Thyroid gland (tissue), 4 donors: ENCODE measurements at regions not wholly inside any gene's neighbourhood (a gene's known extent, or its start where the extent isn't known, plus 50 kb on each side); places are given as distances from the start of the nearest gene placed in this dataset.

Experiments used
- DNase-seq, 2 donors: peaks; one replicate each; pipeline ENCODE4 v3.0.0-alpha.2; 2019
- H3K27ac ChIP-seq, 3 donors: fragments of 200-600 bp; sonication (generic); 1 replicate in 2 of 3; 2 replicates in 1 of 3; pipeline ENCODE4 v1.5.1; 2016 to 2019; ENCODE audit warnings: mild to moderate bottlenecking in 1 of 3, moderate library complexity in 1 of 3
- H3K27me3 ChIP-seq: fragments of 200-600 bp; sonication (generic); one replicate; pipeline ENCODE4 v1.5.1; 2019
- H3K36me3 ChIP-seq, 2 donors: fragments of 200-600 bp; sonication (generic); one replicate each; pipeline ENCODE4 v1.5.1; 2016 to 2019
- H3K4me1 ChIP-seq, 2 donors: fragments of 200-600 bp; sonication (generic); one replicate each; pipeline ENCODE4 v1.5.1; 2017 to 2019
- H3K4me3 ChIP-seq, 3 donors: fragments of 200-600 bp; sonication (generic); replicated peaks in 1 of 3; 1 replicate in 2 of 3; 2 replicates in 1 of 3; pipeline ENCODE4 v1.5.1; 2016; ENCODE audit warnings: mild to moderate bottlenecking in 1 of 3
- H3K9me3 ChIP-seq: fragments of 200-600 bp; sonication (generic); one replicate; pipeline ENCODE4 v1.5.1; 2017
- CTCF ChIP-seq, 6 experiments: fragments of 200-600 bp in 3 of 6; fragments of 450-650 bp in 3 of 6; sonication (generic) in 3 of 6; IDR thresholded peaks; one replicate each; pipeline ENCODE4 v1.5.1; 2016 to 2019; ENCODE audit warnings: antibody characterized with exemption in 6 of 6, mild to moderate bottlenecking in 2 of 6, inconsistent platforms in 1 of 6, moderate library complexity in 1 of 6
- POLR2A ChIP-seq, 2 donors: fragments of 450-650 bp; IDR thresholded peaks; one replicate each; pipeline ENCODE4 v1.6.1; 2017; ENCODE audit warnings: antibody characterized with exemption in 2 of 2, mild to moderate bottlenecking in 2 of 2, moderate library complexity in 1 of 2
- WGBS, 2 donors: methylation state at CpG; one replicate each; pipeline ENCODE4 v1.1.5; 2017; 5-methylcytosine and 5-hydroxymethylcytosine counted together
- intact Hi-C: fragments of 100-400 bp; cut with DNase I; formaldehyde crosslinking; loops from one replicate; pipeline ENCODE4 v1.15.1; 2023

DNA sequence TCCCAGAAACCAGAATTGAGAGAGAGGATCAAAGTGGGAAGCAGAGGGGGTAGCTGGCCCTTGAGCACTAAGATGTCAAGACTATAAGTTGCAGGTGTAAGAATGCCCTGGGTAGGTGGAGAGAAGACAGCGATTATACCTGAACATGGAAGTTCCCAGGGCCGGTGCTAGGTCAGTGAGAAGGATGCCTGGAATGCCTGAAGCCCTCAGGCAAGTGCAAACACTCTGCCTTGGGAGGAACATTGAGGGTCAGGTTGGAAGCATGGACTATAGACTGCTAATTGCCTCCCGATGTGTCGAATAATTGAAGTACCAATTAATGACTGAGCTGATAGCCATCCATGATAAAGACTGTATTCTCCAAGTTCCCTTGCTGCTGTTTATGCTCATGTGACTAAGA lies 185.5 kb downstream of the DMRT2 start:
- 71 to 74% methylated on average over 4 of the region's 4 CpGs for WGBS, 2 donors
- intact Hi-C loops = no loop called here
- Histone ChIP-seq H3K9me3 (no peaks in the 10 kb centered on the region), H3K27ac (no peak overlapping the region), H3K4me1 (peaks cover 7 to 14% of the 10 kb centered on the region in 2 donors), H3K36me3 (no peaks in the 10 kb centered on the region), H3K27me3 (no peaks in the 10 kb centered on the region), H3K4me3 (no peak overlapping the region)
- no peak for DNase-seq
- TF ChIP-seq POLR2A (IDR thresholded peaks at IDR 0.05) (no peak), CTCF (IDR thresholded peaks at IDR 0.05) (no peak)

DNA sequence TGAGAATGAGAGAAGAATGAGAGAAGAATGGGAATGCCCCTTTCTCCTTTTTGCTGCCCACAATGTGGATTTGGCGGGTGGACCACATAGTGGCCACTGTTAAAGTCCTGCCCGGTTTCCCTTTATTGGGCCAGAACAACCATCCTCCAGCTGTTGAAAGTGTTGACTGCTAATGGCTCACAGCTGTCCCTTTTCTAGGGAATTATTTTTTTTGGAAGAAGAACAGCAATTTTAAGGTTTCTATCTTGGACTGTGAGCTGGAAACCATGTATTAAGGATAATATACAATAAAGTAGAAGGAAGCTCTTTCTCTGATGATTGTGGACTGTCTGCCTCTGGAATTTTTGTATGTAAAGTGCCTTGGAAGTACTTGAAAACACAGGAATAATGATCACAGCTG lies 185.9 kb downstream of the DMRT2 start:
- 77% methylated on average over 2 of the region's 2 CpGs for WGBS, 2 donors
- no peaks in the 10 kb centered on the region for H3K27me3 ChIP-seq
- intact Hi-C loops = no loop called here

DNA sequence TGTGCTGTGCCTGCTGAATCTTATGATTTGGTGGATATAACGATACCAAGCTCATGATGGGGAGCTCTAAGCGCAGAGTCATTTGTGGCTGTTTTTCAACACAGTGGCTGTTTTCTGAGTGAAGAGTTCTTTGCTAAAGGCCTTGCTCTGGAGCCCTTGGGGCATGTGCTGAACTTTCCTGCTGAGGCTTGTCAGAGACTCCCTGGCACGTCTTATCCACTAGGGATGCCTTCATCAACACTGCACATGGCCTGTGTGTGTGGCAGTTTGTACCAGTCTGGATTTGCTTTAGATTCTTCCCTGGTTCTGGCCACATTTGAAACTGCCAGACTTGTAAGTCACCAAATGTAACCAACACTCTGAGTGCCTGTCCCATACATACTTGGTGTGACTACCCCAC lies 188.2 kb downstream of the DMRT2 start:
- H3K27ac ChIP-seq = no peak overlapping the region
- H3K9me3 ChIP-seq = no peaks in the 10 kb centered on the region
- H3K36me3 ChIP-seq = no peaks in the 10 kb centered on the region
- TF ChIP-seq CTCF (IDR thresholded peaks at IDR 0.05) (no peak), POLR2A (IDR thresholded peaks at IDR 0.05) (no peak)
- H3K27me3 ChIP-seq = no peaks in the 10 kb centered on the region
- no peak for DNase-seq
- intact Hi-C loops = no loop called here
- WGBS, 2 donors = 85 to 95% methylated on average over 2 to 3 of the region's 3 CpGs
- no peak overlapping the region for H3K4me3 ChIP-seq
- no peaks in the 10 kb centered on the region for H3K4me1 ChIP-seq

More for the DNA sequence above, 185.9 kb downstream of the DMRT2 start:
- Histone ChIP-seq H3K9me3 (no peaks in the 10 kb centered on the region), H3K27ac (no peak overlapping the region), H3K4me3 (no peak overlapping the region), H3K4me1 (peaks cover 7 to 14% of the 10 kb centered on the region in 2 donors), H3K36me3 (no peaks in the 10 kb centered on the region)
- no peak for DNase-seq
- TF ChIP-seq CTCF (IDR thresholded peaks at IDR 0.05) = no peak
- TF ChIP-seq POLR2A (IDR thresholded peaks at IDR 0.05) = no peak

DNA sequence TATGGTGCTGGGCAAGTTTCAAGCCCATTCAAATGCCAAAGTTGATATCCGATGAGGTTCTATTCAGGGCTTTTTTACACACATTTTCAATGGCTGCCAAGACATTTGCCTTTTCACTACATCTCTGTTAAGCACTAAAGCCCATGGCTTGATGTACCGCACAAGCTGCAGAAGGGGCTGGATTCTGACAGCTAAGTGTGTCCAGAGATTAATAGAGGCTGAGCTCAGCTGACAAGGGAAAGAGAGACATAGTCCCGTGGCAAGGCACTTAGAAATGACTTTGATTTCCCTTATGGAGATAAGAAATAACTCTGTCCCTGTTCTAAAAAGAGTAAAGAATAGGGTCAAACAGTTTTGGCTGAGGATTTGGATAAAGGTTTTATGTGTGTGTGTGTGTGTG lies 198.6 kb downstream of the DMRT2 start:
- no peak overlapping the region for H3K27ac ChIP-seq
- intact Hi-C loops = no loop called here
- no peaks in the 10 kb centered on the region for H3K4me1 ChIP-seq
- no peaks in the 10 kb centered on the region for H3K36me3 ChIP-seq
- TF ChIP-seq CTCF (IDR thresholded peaks at IDR 0.05) (no peak), POLR2A (IDR thresholded peaks at IDR 0.05) (no peak)
- no peak overlapping the region for H3K4me3 ChIP-seq
- no peaks in the 10 kb centered on the region for H3K27me3 ChIP-seq
- DNase-seq = no peak
- H3K9me3 ChIP-seq = no peaks in the 10 kb centered on the region
- 69% methylated on average over 3 of the region's 3 CpGs for WGBS, 2 donors

DNA sequence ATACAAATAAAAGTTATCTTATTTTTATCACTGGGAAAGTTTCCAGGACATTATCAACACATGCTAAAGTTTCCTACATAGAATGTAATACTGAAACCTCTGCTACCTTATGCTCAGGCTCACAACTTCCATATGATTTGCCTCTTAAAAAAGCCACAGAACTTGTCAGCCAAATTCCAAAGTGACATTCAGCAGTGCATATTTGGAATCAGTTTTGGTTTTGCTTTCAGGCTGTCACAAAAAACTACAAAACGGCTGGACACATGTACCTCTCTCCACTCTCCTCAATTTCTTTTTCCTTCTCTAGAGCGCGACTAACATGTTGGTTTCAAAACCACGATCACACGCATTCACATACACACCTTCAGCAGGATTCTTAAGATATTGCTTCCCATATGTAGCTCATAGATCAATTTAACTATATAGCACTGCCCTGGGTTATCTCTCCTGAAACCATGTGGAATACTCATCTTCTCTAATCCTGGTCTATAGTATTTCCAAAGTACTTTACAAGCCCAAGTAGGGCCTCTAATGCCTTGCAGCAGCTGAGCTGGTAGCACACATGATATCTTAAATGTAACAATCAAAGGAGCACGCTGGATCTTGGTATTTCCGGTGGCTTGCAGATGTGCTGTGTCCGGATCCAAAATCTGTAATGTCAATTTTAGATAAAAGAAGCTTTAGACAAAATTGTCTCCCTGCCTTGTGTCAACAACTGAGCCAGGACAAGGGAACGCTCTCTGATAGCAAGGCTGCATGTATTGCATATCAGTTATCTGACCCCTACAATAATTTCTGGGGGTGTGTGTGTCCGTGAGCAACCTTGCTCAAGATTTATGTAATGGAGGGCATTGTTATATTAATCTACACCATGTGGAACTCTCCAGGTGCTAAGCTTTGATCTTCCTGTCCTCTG lies 203.2 kb downstream of the DMRT2 start:
- intact Hi-C loops = no loop called here
- no peak overlapping the region for H3K4me3 ChIP-seq
- no peaks in the 10 kb centered on the region for H3K27me3 ChIP-seq
- TF ChIP-seq POLR2A (IDR thresholded peaks at IDR 0.05) (no peak), CTCF (IDR thresholded peaks at IDR 0.05) (no peak)
- no peak overlapping the region for H3K27ac ChIP-seq
- no peaks in the 10 kb centered on the region for H3K36me3 ChIP-seq
- no peaks in the 10 kb centered on the region for H3K4me1 ChIP-seq
- no peak for DNase-seq
- H3K9me3 ChIP-seq = no peaks in the 10 kb centered on the region
- 80 to 81% methylated on average over 10 of the region's 10 CpGs for WGBS, 2 donors
